GM21447 (cell line): ENCODE measurements at regions not wholly inside any gene's neighbourhood (a gene's known extent, or its start where the extent isn't known, plus 50 kb on each side); places are given as distances from the start of the nearest gene placed in this dataset.

ENCODE experiments used
- ATAC-seq: cut with Tn5 transposase; IDR thresholded peaks from one replicate; pipeline ENCODE4 v1.9.1; 2021; ENCODE audit not compliant: unreplicated experiment

DNA sequence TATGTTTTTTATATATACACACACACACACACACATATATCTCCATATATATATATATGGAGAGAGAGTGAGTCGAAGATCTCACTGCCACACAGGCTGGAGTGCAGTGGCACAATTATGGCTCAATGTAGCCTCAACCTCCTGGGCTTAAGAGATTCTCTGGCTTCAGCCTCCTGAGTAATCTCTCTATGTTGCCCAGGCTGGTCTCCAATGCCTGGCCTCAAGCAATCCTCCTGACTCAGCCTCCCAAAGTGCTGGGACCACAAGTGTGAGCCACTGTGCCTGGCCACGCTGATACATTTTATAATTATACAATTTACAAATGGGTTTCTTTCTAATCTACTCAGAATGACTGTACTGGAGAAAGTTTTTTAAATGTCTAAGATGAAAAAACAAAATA, 664.2 kb downstream of the PTPRC start:
- ATAC-seq = no peak

DNA sequence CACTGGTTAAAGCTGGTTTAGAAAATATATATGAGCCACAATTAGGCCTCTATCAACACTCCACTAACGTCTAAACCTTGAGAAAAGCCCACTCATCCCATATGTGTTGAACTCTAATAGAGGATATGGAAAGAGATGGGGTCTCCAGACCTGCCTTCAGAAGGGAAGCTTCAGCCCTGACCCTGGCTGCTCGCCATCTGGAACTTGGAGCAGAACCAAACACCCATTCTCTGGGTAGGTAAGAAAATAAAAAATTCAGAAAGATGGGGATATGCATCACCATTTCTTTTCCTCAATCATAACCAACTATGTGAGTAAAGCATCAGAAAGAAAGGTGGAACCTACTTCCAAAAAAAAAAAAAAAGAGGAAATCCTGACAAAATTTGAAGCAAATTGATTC, 666.2 kb downstream of the PTPRC start:
- no peak for ATAC-seq

DNA sequence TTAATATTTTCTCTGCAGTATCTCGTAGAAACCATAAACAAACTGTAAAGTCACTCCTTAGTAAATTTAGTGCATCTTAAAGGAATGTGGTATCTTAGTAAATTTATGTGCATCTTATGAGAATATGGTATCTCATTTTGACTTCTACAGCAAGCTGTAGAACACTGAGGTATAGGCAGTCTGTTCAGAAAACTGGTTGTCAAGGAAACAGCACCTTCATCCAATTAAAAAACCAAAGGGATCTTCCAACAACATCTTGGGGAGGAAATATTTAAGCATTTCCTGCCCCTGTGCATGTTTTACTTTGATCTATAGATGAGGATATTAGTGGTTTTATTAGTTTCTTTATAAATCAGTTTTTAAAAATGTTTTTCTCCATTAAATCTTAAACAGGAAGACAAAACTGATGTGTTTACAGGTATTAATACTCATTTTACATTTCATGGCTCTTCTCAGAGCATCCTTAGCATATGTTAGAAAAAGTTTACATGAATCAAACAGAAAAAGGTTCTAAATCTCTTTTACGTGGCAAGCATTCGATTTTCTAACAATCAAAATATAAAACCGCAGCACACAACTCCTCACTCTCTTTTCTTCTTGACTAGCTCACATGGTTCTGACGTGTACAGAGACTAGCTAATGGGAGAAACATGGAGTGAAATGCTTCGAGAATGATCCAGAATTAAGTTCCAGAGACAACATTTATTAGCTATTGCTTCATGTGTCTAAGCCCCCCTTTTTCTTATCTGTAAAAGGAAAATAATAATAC, 668.8 kb downstream of the PTPRC start:
- ATAC-seq = no peak

DNA sequence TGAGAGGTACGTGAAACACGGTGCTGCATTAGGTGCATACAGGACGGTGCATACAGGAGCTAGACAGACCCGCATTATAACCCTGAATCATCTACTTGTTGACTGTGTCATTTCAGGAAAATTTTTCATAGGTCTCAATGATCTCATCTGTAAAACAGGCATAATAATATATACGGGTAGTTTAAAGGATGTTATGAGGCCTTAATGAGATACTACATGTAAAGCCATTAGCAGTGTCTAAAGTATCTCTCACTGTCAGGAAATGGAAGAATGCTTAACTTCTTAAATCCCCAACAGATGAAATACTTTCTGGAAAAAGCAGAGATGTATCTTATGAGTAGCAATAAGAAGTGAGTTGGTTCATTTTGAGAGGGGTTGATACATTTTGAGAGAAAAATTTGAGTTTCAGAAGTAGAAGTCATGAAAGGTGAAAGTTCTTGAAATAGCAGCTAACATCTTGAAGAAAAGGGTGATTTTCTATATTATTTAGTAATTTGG, 669.6 kb downstream of the PTPRC start:
- ATAC-seq = no peak

DNA sequence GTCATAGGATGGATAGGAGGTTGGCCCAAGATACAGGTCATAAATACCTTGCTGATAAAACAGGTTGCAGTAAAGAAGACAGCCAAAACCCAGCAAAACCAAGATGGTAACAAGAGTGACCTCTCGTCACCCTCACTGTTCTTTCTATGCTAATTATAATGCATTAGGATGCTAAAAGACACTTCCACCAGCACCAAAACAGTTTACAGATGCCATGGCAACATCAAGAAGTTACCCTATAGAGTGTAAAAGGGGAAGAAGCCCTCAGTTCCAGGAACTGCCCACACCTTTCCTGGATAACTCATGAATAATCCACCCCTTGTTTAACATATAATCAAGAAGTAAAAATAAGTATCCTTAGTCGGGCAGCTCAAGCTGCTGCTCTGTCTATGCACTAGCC, 671.9 kb downstream of the PTPRC start:
- ATAC-seq = no peak

DNA sequence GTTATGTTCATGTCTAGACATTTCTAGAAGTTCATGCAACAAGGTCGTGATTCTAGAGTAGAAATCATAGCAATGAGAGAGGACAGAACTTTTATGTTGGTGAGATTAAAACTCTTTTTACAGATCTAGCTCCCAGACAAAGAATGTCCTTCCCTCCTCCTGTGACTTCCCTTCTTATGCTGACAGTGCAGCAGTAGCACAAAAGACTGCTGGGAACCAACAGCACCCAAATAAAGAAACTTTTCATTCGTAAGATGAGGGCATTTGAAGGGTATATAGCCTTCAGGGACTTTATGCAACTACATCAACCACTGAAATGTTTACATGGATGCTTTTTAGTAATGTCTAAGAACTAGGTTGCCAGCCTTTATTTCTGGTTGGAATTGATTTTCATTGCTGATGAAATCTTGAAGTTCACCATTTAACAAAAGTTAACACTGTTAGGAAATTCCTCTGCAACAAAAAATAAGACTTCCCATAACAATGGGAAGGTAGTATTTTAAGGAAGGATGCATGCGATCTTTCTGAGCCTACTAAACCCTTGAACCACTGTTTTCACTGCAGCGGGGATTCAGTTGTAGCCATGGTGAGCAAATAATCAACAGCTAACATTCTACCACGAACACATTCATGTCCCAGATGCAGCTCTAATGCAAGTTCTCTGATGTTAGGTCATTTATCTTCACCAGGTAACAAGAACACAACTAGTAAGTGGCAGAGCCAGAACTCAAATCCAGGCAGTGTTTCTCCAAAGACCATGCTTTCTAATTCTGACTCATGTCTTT, 672.8 kb downstream of the PTPRC start:
- ATAC-seq = no peak

DNA sequence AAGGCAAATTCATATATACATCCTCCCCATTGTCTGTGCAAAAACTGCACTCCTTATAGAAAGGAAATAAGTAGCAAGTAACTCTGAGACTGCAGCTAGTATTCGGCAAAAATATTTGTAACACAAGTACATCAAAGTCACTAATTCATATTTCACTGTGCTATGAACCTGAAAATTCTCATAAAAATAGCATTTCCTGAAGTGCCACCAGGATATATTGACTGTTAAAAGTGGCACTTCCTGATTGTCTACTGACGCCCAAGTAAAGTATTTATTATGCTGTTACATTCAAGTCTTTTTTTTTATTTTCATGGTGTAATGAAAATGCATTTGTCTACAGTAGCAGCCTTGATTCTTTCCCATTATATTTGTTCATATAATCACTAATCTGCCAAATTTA, 673.8 kb downstream of the PTPRC start:
- no peak for ATAC-seq

DNA sequence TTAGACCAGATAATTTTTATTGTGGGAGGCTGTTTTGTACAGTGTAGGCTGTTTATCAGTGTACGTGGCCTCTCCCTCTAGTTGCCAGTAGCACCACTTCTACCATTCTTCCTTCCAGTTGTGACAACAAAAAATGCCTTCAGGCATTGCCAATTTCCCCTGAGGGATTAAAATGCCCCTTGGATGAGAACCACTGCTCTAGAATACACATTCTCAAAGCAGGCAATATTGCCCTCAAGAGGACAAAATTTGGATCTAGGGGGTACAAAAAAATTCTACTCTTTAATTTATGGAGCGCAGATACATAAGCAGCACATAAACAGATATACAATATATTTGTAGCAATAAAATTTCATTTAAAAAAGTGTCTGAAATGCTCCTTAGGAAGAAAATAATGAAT, 674.6 kb downstream of the PTPRC start:
- no peak for ATAC-seq

DNA sequence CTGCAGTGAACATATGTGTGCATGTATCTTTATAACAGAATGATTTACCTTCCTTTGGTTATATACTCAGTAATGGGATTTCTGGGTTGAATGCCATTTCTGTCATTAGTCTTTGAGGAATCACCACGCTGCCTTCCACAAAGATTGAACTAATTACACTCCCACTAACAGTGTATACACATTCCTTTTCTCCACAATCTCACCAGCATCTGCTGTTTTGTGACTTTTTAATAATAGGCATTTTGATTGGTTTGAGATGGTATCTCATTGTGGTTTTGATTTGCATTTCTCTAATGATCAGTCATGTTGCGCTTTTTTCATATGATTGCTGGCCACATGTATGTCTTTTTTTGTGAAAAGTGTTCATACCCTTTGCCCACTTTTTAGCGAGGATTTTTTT, 680.5 kb downstream of the PTPRC start:
- no peak for ATAC-seq

DNA sequence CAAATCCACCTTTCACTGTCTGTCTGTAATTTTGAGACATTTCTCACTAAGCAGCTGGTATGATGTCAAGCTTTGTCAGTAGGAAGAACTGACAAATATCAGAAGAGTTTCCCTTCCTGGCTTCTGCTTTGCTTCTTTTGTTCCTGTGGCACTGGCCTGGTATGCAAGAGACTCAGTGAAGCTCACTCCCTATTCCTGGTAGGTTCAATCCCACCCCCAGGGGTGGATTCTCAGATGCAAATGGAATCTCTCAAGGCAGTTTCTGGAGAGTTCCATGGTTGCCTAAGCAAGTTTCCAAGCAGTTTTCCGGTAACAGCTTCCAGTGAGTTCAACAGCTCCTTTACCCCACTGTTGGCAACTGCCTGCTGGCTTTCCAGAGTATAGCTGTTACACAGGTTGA, 683.4 kb downstream of the PTPRC start:
- ATAC-seq = no peak

DNA sequence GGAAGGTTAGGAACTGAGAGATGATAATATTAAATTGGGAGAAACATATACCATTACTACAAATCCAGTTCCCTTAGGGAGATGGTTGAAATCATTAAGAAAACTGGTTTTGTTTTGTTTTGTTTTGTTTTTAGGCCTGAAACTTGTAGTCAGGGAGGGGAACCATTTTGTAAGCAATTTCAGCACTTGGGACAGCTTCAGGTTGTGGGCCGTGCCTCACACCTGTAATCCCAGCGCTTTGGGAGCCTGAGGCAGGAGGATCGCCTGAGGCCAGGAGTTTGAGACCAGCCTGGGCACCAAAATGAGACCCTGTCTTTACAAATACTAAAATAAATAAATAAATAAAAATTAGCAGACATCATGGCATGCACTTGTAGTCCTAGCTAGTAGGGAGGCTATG, 694.3 kb upstream of the NR5A2 start:
- no peak for ATAC-seq

DNA sequence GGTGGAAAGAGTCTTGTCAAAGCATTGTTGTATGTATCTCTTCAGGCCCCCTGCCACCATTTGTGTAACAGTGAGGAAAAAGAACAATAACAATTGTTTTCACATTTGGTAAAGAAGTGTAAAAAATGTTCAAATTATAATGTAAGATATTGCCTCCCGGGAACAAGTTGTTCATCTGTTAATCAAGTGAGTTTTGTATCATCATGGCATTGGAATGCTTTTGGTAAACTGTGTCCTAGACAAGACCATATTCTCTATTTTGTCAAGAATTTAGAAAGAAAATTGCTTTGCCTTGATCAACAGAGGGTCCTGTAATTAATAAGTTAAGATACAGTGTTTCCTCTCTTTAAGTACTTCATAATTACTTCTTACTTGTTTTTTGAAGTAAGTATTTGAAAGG, 692.0 kb upstream of the NR5A2 start:
- ATAC-seq = no peak

DNA sequence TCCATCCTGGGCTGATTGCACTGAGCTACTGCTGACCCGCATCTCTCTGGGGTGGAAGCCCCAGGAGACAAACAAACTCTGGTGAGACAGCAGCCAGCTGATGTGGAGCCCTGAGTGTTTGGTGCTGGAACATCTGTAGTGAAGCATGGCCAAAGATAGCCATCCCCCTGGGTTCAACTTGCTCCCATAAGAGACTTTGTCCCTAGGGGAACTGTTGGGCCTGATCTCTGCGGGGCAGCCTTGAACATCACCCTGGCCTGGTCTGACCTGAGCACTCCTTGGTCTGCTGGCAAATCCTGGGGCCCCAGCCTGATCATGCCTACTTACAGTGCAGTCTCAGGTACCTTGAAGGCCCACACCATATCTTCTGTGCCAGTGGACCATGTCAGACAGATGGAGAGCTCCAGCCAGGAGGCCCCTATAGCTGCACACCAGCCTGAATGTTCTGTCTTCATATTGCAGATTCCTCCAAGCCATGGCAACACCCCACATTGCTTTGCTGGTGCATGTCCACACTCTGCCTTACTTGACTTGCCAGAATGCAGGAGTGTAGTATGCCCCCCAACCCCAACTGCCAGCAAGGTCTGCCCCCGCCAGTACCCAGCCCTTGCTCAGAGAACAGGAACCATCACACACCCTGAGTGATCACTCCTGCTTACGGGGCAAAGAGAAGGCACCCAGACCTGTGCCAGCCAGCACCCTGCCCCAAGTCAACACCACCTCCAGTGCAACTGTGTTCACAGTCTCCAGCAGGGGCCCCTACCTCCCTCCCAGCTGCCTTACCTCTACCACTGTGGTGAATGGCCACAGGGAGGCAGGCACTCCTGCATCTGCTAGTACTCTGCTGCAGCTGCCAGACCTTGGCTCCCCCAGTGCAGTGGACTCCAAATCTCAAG, 690.5 kb upstream of the NR5A2 start:
- ATAC-seq = no peak

DNA sequence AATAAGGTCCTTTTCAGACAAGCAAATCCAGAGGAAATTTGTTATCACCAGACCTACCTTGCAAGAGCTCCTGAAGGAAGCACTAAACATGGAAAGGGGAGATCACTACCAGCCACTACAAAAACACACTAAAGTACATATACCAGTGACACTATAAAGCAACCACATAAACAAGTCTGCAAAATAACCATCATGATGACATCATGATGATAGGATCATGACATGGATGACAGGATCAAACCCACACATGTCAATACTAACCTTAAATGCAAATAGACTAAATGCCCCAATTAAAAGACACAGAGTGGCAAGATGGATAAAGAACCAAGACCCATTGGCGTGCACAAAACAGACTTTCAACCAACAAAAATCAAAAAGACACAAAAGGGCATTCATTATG, 688.8 kb upstream of the NR5A2 start:
- ATAC-seq = no peak

DNA sequence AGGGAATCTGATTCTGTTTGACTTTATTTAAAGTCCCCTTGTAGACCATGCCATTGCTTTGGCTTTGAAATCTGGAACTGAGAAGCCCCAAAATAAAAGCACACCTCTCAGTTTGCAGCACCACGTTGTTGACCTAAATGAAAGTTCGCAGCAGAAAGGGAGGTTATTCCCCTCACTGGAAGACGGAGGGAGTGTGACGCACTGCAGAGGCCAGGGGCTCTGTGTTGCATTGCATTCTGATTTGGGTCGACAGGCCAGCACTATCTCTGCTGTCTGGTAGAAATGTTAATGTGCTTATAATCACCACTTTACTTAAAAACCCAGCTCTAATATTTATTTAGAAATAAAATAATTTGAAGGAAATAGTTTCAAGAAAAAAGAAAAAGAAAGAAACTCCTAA, 675.2 kb upstream of the NR5A2 start:
- ATAC-seq = no peak

DNA sequence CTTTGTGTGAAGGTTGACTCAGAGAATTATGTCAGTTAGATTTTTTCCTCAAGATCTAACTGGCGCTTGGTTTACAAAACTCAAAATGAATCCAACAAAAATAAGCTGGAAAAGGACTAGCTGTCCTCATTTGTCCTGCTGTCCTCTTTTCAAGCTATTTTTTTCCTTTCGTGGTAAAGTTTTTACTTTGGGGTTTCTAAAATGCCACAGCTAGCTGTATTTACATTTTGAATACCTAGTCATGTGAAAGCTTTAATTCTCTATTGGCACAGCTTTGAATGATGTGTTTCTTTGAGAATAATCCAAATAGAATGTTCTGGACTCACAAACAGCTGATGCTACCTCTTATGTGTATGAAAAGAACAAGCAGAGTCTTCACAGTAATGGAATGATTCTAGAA, 673.6 kb upstream of the NR5A2 start:
- no peak for ATAC-seq

DNA sequence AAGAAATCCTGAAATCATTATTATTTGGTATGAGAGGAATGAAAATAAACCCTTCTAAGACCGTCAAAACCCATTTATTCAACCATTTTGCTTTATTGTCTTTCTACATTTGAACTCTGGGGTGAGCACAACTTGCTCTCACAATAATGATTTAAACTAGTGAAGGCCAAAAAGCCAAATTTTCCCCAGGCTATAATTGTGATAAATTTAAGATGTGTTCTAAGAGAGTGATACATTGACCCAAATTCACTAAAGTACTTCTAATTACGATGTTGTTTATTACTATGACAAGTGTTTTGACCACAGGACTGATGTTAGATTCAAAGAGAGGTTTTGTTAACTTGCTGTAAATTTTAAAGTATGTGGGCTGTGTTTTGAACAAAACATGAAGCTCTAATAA, 670.9 kb upstream of the NR5A2 start:
- ATAC-seq = no peak

DNA sequence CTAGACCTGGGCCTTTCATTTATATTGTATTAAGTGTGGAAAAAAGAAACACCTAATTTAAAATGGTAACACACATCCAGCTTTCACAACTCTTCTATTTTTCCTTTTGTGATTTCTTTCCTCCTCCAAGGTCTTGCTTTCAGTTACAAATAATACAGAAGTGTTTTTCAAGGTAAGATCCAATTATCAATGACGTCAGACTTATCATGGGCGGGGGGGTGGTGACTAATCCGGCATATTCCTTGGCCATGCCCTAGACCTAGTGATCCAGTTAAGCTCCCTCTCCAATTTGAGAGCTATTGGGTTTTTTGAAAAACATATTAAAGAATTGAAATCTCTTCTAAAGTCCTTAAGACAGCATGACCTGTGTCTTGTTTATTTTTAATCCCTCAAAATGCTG, 669.9 kb upstream of the NR5A2 start:
- no peak for ATAC-seq

DNA sequence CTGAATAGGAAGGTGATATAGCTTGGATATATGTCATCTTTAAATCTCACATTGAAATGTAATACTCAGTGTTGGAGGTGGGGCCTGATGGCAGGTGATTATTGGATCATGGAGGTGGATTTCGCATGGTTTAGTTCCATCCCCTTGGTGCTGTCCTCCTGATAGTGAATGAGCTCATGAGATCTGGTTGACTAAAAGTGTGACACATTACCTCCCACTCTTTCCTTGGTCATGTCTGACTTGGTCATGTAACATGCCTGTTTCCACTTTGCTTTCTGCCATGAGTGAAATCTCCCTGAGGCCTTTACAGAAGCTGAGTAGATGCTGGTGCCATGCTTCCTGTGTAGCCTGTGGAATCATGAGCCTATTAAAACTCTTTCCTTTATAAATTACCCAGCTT, 664.5 kb upstream of the NR5A2 start:
- no peak for ATAC-seq

DNA sequence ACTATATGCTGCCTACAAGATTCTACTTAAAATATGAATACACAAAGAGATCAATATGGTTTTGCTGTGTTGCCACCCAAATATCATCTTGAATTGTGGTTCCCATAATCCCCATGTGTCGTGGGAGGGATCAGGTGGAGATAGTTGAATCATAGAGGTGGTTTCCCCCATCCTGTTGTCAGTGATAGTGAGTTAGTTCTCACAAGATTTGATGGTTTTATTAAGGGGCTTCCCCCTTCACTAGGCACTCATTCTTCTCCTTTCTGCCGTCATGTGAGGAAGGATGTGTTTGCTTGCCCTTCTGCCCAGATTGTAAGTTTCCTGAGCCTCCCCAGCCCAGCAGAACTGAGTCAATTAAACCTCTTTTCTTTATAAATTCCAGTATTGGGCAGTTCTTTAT, 654.4 kb upstream of the NR5A2 start:
- no peak for ATAC-seq

DNA sequence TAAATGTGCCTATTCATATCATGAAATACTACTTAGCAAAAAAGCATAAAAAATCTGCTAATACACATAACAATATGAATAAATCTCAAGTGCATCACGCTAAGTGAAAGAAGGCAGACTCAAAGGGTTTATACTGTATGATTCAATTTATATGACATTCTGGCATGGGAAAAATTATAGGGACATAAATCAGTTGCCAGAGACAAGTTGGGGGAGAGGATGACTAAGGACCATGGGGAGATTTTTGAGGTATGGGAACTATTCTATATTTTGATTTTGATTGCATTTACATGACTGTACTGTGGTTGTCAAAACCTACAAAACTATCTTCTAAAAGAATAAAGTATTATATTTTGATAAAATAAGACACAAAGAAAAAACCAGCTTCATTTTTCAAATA, 650.3 kb upstream of the NR5A2 start:
- ATAC-seq = no peak

DNA sequence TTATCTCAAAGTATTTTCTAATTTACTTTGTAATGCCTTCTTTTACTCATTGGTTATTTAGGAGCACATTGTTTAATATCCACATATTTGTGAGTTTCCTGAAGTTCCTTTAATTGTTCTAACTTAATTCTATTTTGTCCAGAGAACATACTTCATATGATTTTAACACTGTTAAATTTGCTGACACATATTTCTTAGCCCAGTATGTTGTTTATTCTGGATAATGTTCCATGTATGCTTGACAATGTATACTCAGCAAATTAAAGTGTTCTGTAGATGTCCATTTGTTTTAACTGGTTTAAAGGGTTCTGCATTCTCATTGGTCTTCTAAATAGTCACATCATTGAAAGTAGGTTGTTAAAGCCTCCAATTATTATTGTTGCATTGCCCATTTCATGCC, 643.7 kb upstream of the NR5A2 start:
- ATAC-seq = no peak
